ENCODE measurements at regions not wholly inside any gene's neighbourhood (a gene's known extent, or its start where the extent isn't known, plus 50 kb on each side); places are given as distances from the start of the nearest gene placed in this dataset.

- no peak for FAIRE-seq
Measured at GRCh38 chr18:67379981-67380380, 136.5 kb downstream of the DSEL start.

- FAIRE-seq = no peak
Measured at GRCh38 chr18:67376372-67376771, 140.1 kb downstream of the DSEL start.

GRCh38 chr18:67373636-67374035, 142.9 kb downstream of the DSEL start:
- FAIRE-seq = no peak

- no peak for FAIRE-seq
Measured at GRCh38 chr18:67367540-67367939, 149.0 kb downstream of the DSEL start.

DNA sequence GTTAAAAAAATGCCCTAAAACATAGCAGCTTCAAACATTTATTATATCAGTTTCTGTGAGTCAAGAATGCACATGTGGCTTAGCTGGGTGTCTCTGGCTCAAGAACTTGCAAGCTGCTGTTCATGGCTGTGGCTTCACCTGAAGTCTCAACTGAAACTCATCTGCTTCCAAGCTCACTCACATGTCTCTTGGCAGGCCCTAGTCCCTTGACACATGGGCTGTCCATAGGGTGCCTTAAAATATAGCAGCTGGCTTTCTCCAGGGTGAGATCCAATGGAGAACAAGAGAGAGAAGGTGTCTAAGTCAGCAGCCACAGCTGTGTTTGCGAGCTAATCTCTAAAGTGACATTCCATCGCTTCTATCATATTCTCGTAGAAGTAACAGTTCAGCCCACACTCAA, 152.8 kb downstream of the DSEL start:
- no peak for FAIRE-seq

GRCh38 chr18:67362906-67363305, 153.6 kb downstream of the DSEL start:
- no peak for FAIRE-seq

DNA sequence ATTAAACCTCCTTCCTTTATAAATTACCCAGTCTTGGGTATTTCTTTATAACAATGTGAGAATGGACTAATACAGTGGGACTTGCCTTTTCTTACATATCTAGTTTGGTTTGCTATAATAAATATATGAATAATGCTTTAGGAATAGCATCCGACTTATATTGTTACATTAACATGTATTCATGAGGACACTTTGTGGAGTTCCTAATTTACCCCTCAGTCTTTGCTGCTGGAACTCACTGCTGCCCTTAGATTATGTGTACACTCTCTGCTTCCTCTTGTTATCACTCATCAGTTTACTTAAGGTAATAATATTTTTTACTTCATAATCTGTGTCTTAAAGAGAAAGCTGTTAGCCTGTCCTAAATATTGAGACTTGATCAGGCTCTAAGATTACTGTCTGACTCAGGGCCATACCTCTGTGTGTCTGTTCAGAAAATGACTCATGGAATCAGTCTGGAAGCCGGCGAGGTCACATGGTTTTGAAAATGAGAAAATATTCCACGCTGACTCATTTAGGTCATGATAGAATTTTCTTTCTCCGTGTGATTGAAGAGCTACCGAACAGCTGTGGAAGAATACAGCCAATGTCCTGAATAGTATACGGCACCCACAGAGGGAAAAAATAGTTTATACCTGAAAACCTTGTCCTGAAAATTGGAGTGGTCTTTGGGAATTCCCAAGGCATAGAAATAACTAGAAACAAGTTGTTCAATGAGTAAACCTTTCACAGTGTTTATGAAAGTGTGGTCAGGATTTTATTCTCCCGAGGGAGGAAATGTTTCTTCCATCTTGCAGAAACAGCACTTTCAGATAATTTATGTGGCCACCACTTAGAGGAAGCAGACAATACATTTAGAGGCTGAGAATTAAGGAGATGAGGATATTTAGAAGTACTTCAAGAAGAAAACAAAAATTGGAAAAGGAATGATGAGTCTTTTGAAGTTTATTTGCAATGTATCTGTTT, 156.4 kb downstream of the DSEL start:
- peak; percentile 94 for FAIRE-seq

- FAIRE-seq = no peak
Measured at GRCh38 chr18:67358947-67359346, 157.6 kb downstream of the DSEL start.

- no peak for FAIRE-seq
Measured at GRCh38 chr18:67354692-67355091, 161.8 kb downstream of the DSEL start.

- FAIRE-seq = no peak
Measured at GRCh38 chr18:67354091-67354490, 162.4 kb downstream of the DSEL start.

GRCh38 chr18:67347438-67347837, 169.1 kb downstream of the DSEL start:
- FAIRE-seq = no peak

GRCh38 chr18:67342159-67342558, 174.4 kb downstream of the DSEL start:
- no peak for FAIRE-seq

- FAIRE-seq = no peak
Measured at GRCh38 chr18:67337696-67338095, 178.8 kb downstream of the DSEL start.

DNA sequence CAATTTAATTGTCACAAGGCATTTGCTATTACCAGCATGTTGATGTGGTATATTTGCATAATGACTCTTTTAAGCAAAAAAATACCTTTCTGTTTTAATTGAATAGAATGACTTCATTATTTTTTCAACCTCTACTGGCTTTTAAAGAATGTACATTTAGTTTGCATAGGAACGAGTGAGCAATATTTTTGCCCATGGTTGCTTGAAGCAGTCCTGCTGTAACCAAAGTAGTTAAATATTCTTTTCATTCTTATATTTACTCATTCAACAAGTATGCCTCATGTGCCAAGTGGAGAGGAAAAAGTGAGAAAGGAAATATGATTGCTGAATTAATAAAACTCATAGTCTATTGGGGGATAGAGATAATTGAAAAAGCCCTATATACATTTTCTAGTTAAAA, 184.7 kb downstream of the DSEL start:
- no peak for FAIRE-seq

DNA sequence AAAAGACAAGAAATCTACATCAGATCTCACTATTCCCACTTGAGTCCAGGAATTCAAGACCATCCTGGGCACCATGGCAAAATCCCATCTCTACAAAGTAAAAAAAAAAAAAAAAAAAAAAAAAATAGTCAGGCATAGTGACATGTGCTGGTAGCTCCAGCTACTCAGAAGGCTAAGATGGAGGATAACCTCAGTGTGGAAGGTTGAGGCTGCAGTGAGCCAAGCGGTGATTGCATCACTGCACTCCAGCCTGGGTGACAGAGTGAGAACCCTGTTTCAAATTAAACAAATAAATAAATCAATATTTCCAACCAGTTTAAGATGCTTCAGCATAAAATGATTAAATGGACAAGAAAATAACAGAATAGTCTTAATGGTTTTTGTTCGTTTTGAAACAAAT, 197.4 kb downstream of the DSEL start:
- FAIRE-seq = no peak

- FAIRE-seq = no peak
Measured at GRCh38 chr18:67318651-67319050, 197.9 kb downstream of the DSEL start.

- FAIRE-seq = no peak
Measured at GRCh38 chr18:67310826-67311225, 205.7 kb downstream of the DSEL start.

DNA sequence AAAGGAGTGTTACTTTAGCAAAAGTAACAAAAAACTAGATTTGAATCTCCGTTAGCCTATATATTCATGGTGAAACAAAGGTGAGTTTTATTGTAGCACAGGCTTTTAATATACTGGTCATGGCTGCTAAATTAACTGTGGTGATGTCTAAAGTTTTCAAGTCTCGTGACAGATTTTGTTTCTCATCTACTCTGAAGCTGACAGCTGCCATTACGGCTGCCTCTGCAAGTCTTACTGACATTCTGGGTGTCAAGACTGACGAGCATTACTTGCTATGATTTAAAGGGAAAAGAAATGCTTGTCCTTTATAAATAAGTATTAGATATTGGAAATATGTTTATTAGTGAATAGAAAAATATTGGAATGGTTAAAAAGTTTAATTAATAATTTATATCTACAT, 207.7 kb downstream of the DSEL start:
- FAIRE-seq = no peak

DNA sequence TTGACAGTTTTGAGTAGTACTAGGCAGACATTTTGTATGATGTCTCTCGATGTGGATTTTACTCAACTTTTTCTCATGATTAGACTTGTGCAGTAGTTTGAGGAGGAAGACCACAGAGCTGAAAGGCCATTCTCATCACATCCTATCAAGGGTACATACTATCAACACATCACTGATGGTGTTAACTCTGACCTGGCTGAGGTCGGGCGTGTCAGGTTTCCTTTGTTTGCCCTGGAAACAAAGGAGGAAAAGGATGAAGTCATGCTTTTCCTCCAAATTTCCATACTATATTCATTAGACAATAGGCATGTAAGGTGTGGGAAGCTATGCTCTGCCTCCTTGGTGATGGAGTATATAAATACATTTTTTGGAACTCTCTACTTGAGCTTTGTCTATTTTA, 211.1 kb downstream of the DSEL start:
- no peak for FAIRE-seq

- no peak for FAIRE-seq
Measured at GRCh38 chr18:67302043-67302442, 214.5 kb downstream of the DSEL start.

DNA sequence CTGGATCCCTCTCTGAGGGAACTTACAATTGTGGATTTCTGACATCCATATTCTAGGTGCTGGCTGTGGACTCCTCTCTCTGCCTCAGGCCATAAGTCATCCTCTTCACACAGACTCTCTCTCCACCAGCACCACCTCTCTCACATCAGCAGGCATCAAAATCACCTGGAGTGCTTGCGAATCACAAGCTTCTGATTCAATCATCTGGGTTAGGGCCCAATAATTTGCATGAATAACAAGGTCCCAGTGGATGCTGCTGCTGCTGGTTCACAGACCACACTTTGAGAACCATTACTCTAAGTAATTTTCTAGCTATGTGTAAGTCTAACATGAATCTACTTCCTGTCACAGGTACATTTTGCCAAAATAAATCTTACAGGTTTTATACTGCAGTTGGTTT, 214.9 kb downstream of the DSEL start:
- no peak for FAIRE-seq

- FAIRE-seq = no peak
Measured at GRCh38 chr18:67300498-67300897, 216.0 kb downstream of the DSEL start.

DNA sequence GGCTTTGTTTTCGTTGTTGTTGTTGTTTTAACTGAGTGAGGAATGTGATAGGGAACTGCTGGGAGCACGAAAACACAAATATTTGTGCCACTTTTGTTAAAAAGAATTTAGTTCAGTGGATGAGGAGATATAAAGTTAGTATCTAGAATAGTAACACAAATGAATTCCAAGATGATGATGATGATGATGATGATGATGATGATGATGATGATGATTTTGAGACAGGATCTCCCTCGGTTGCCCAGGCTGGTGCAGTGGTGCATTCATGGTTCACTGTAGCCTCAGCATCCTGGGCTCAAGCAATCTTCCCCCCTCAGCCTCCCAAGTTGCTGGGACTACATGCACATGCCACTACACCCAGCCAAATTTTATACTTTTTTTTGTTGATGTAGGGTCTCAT, 223.7 kb downstream of the DSEL start:
- FAIRE-seq = no peak

DNA sequence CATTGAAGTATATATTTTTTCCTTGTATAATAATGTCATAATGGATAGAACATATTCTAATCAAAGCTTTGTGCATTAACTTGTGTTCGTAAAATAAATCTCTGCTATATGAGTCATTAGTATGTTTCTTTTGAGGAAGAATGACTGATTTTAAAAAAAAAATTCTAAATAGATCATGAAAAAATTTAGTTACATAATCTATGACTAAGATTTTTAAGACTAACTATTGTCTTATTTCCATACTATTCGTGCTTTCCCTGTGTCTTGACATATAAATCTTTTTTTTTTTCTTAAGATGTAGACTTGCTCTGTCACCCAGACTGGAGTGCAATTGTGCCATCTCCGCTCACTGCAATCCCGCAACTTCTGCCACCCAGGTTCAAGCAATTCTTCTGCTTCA, 226.1 kb downstream of the DSEL start:
- no peak for FAIRE-seq

DNA sequence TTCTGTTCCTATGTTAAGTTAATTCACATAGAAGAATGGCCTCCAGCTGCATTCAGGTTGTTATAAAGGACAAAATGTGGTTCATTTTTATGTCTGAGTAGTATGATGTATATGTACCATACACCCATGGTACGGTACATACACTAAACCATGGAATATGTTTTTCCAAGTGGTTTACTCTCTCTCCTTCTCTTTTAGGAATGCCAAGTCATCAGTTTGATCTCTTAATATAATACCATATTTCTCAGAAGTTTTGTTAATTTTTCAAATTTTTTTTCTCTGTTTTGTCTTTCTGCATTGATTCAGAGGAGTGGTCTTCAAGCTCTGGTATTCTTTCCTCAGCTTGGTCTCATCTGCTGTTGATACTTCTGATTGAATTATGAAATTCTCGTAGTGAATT, 230.9 kb downstream of the DSEL start:
- FAIRE-seq = no peak
